B cell (primary cell): ENCODE measurements at regions not wholly inside any gene's neighbourhood (a gene's known extent, or its start where the extent isn't known, plus 50 kb on each side); places are given as distances from the start of the nearest gene placed in this dataset.

Experiments
- ATAC-seq: fragments of 200-7000 bp; cut with Tn5 transposase; one replicate; pipeline ENCODE4 v1.10.0; 2021; ENCODE audit warnings: low read depth, mild to moderate bottlenecking, moderate number of reproducible peaks, moderate library complexity
- CTCF ChIA-PET: fragments of 350-600 bp; sonication (Branson Sonifier 250); formaldehyde crosslinking; loops from one replicate; lab custom pipeline; 2021; ENCODE audit warnings: antibody characterized with exemption, inconsistent platforms; lab: Charles Lee
- POLR2A ChIA-PET: fragments of 350-600 bp; sonication (Branson Sonifier 250); formaldehyde crosslinking; loops from one replicate; lab custom pipeline; 2021; ENCODE audit warnings: antibody characterized with exemption; lab: Charles Lee
- DNase-seq: peaks from one replicate; pipeline ENCODE4 v3.0.0; 2013
- H2AFZ ChIP-seq: 2 replicates; pipeline ENCODE4 v1.6.1; 2012; ENCODE audit warnings: mild to moderate bottlenecking, low read depth, low read length; ENCODE audit not compliant: insufficient read depth, poor library complexity, severe bottlenecking
- H3K27ac ChIP-seq, 2 donors: 1 replicate in 1 of 2; 2 replicates in 1 of 2; pipeline ENCODE4 v1.5.1; 2012 to 2013; ENCODE audit warnings: low read length in 2 of 2, mild to moderate bottlenecking in 2 of 2, moderate library complexity in 1 of 2
- H3K27me3 ChIP-seq, 4 experiments: fragments of 200-600 bp in 1 of 4; sonication (generic) in 1 of 4; replicated peaks in 1 of 4; 1 replicate in 2 of 4; 2 replicates in 2 of 4; pipeline versions ENCODE4 v1.6.1 to v1.7.0; 2013 to 2016; ENCODE audit warnings: low read length in 3 of 4, mild to moderate bottlenecking in 2 of 4, mixed read lengths in 1 of 4, moderate library complexity in 1 of 4; ENCODE audit not compliant: insufficient read depth in 4 of 4, control insufficient read depth in 3 of 4; ENCODE audit errors: control extremely low read depth in 1 of 4
- H3K36me3 ChIP-seq, 2 experiments: replicated peaks in 1 of 2; 1 replicate in 1 of 2; 2 replicates in 1 of 2; pipeline versions ENCODE4 v1.6.1 to v1.7.1; 2013; ENCODE audit warnings: low read length in 1 of 2; ENCODE audit not compliant: insufficient read depth in 2 of 2, control insufficient read depth in 1 of 2; ENCODE audit errors: control extremely low read depth in 1 of 2, extremely low read depth in 1 of 2
- H3K4me1 ChIP-seq, 2 donors: fragments of 200-600 bp in 1 of 2; sonication (generic) in 1 of 2; 1 replicate in 1 of 2; 2 replicates in 1 of 2; pipeline versions ENCODE4 v1.5.1 to v1.6.1; 2013 to 2017; ENCODE audit warnings: low read length in 2 of 2; ENCODE audit not compliant: control insufficient read depth in 2 of 2, insufficient read depth in 2 of 2
- H3K4me2 ChIP-seq: replicated peaks from 2 replicates; pipeline ENCODE3; 2012; ENCODE audit warnings: mild to moderate bottlenecking, low read depth, low read length; ENCODE audit not compliant: poor library complexity, severe bottlenecking
- H3K4me3 ChIP-seq, 5 experiments: fragments of 200-600 bp in 1 of 5; sonication (generic) in 1 of 5; 1 replicate in 3 of 5; 2 replicates in 2 of 5; pipeline versions ENCODE4 v1.5.1 to v1.7.0; 2011 to 2016; ENCODE audit warnings: low read length in 4 of 5, mild to moderate bottlenecking in 4 of 5, low read depth in 2 of 5, control low read depth in 1 of 5, moderate library complexity in 1 of 5; ENCODE audit not compliant: insufficient read depth in 1 of 5; ENCODE audit errors: control extremely low read depth in 1 of 5, extremely low read depth in 1 of 5
- H3K79me2 ChIP-seq: fragments of 200-600 bp; sonication (generic); one replicate; pipeline ENCODE4 v1.6.0; 2016; ENCODE audit warnings: low read length; ENCODE audit not compliant: control insufficient read depth, insufficient read depth
- H3K9ac ChIP-seq: fragments of 200-600 bp; sonication (generic); 2 replicates; pipeline ENCODE4 v1.6.1; 2017; ENCODE audit warnings: mild to moderate bottlenecking, low read length, moderate library complexity
- H3K9me3 ChIP-seq, 3 donors: one replicate each; pipeline versions ENCODE4 v1.6.1 to v1.7.1; 2013; ENCODE audit warnings: low read length in 2 of 3; ENCODE audit not compliant: control insufficient read depth in 2 of 3, insufficient read depth in 1 of 3; ENCODE audit errors: control extremely low read depth in 1 of 3
- H4K20me1 ChIP-seq: 2 replicates; pipeline ENCODE4 v1.6.0; 2012; ENCODE audit warnings: mild to moderate bottlenecking, low read length; ENCODE audit not compliant: insufficient read depth, control insufficient read depth, poor library complexity, severe bottlenecking
- H3K27ac Mint-ChIP-seq: one replicate; pipeline ENCODE4 v1.8.0; 2021; ENCODE audit warnings: mixed read lengths
- H3K27me3 Mint-ChIP-seq: one replicate; pipeline ENCODE4 v1.8.0; 2021; ENCODE audit warnings: mixed read lengths
- H3K4me1 Mint-ChIP-seq: one replicate; pipeline ENCODE4 v1.8.0; 2021; ENCODE audit warnings: mixed read lengths
- H3K4me3 Mint-ChIP-seq: one replicate; pipeline ENCODE4 v1.8.0; 2021; ENCODE audit warnings: mixed read lengths
- H3K9me3 Mint-ChIP-seq: one replicate; pipeline ENCODE4 v1.8.0; 2022; ENCODE audit warnings: mixed read lengths; ENCODE audit not compliant: insufficient read depth
- CTCF ChIP-seq: fragments of 200-600 bp; IDR thresholded peaks from one replicate; pipeline ENCODE4 v1.8.0; 2022; ENCODE audit warnings: antibody characterized with exemption, mild to moderate bottlenecking
- EZH2 ChIP-seq: IDR thresholded peaks from 2 replicates; pipeline ENCODE4 v1.6.1; 2012; ENCODE audit warnings: borderline replicate concordance, low read depth, mild to moderate bottlenecking, moderate library complexity, low read length; ENCODE audit not compliant: insufficient read depth, poor library complexity, severe bottlenecking
- WGBS: methylation state at CpG from one replicate; pipeline ENCODE4 v1.1.5; 2013; ENCODE audit warnings: missing lambda C conversion rate; ENCODE audit not compliant: insufficient coverage; 5-methylcytosine and 5-hydroxymethylcytosine counted together
- intact Hi-C: fragments of 100-400 bp; cut with micrococcal nuclease; formaldehyde crosslinking; loops from one replicate; pipeline ENCODE4 v1.10.0; 2022

- Histone ChIP-seq H3K4me2 (no peak overlapping the region), H3K4me1 (no peaks in the 10 kb centered on the region), H3K79me2 (no peaks in the 10 kb centered on the region), H3K9ac (no peak overlapping the region), H3K36me3 (no peaks in the 10 kb centered on the region), H3K27ac (no peak overlapping the region), H3K4me3 (no peak overlapping the region), H2AFZ (no peak overlapping the region), H4K20me1 (no peaks in the 10 kb centered on the region), H3K9me3 (no peaks in the 10 kb centered on the region), H3K27me3 (no peaks in the 10 kb centered on the region)
- intact Hi-C loops, result no loop called here
- TF ChIP-seq EZH2 (no peak), CTCF (no peak)
- ATAC-seq (no peak), DNase-seq (no peak)
- Mint-ChIP-seq H3K27me3 (no peaks in the 10 kb centered on the region), H3K9me3 (no peaks in the 10 kb centered on the region), H3K4me1 (no peaks in the 10 kb centered on the region), H3K27ac (no peak overlapping the region), H3K4me3 (no peak overlapping the region)
- POLR2A ChIA-PET, result no interaction called here
- CTCF ChIA-PET, result interaction anchor here (0.9 kb wide), 1 partner anchor 13 kb away, joined by 3 read pairs; no protein-coding TSS in a partner anchor
- WGBS, result no CpG with 5 or more reads among the region's 2 CpGs
These were observed 303.7 kb upstream of the PCDH15 start for GRCh38 chr10:55104738-55105137.

DNA sequence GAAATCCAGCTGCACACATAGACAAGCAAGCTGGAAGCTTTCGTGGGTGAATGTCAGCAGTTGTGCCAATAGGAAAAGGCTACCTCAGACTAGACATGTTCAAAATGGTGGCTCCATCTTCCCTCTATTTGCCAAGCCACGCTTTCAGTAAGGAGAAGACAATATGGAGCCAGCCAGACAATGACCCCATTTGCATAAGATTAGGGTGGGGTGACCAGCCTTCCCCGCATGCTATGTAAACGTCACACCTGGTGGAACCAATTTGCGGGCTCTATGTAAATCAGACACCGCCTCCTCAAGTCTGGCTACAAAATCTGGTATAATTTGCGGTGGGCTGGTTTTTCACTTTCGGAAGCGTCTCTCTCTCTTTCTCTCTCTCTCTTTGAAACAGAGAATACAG, 297.4 kb upstream of the PCDH15 start:
- intact Hi-C loops, result no loop called here
- Histone ChIP-seq H3K9me3 (no peaks in the 10 kb centered on the region), H2AFZ (no peak overlapping the region), H4K20me1 (no peaks in the 10 kb centered on the region), H3K79me2 (no peaks in the 10 kb centered on the region), H3K4me3 (no peak overlapping the region), H3K27me3 (no peaks in the 10 kb centered on the region), H3K27ac (no peak overlapping the region), H3K4me2 (no peak overlapping the region), H3K36me3 (no peaks in the 10 kb centered on the region), H3K9ac (no peak overlapping the region), H3K4me1 (no peaks in the 10 kb centered on the region)
- POLR2A ChIA-PET, result no interaction called here
- Mint-ChIP-seq H3K27me3 (no peaks in the 10 kb centered on the region), H3K4me3 (no peak overlapping the region), H3K9me3 (no peaks in the 10 kb centered on the region), H3K27ac (no peak overlapping the region), H3K4me1 (no peaks in the 10 kb centered on the region)
- CTCF ChIA-PET, result no interaction called here
- TF ChIP-seq CTCF, result no peak
- TF ChIP-seq EZH2, result no peak
- ATAC-seq (no peak), DNase-seq (no peak)
- whole genome bisulfite sequencing, result 82% methylated on average over 4 of the region's 9 CpGs
